Muscle layer of duodenum (tissue), 2 donors: ENCODE measurements at regions not wholly inside any gene's neighbourhood (a gene's known extent, or its start where the extent isn't known, plus 50 kb on each side); places are given as distances from the start of the nearest gene placed in this dataset.

Source experiments
- H3K27ac ChIP-seq: one replicate; pipeline ENCODE4 v1.7.0; 2013; ENCODE audit warnings: mild to moderate bottlenecking, low read length
- H3K27me3 ChIP-seq: one replicate; pipeline ENCODE4 v1.7.0; 2013; ENCODE audit warnings: low read depth, mild to moderate bottlenecking, control low read depth, low read length
- H3K36me3 ChIP-seq, 2 donors: one replicate each; pipeline ENCODE4 v1.7.0; 2013; ENCODE audit warnings: low read length in 2 of 2, control low read depth in 1 of 2, mild to moderate bottlenecking in 1 of 2; ENCODE audit not compliant: insufficient read depth in 2 of 2, control insufficient read depth in 1 of 2
- H3K4me1 ChIP-seq, 2 donors: one replicate each; pipeline ENCODE4 v1.7.0; 2013; ENCODE audit warnings: low read length in 2 of 2, mild to moderate bottlenecking in 2 of 2, control low read depth in 1 of 2, moderate library complexity in 1 of 2; ENCODE audit not compliant: insufficient read depth in 2 of 2, control insufficient read depth in 1 of 2
- H3K4me3 ChIP-seq, 2 donors: one replicate each; pipeline ENCODE4 v1.7.0; 2013; ENCODE audit warnings: low read length in 2 of 2, low read depth in 1 of 2, mild to moderate bottlenecking in 1 of 2
- H3K9me3 ChIP-seq, 2 donors: one replicate each; pipeline ENCODE4 v1.7.0; 2013; ENCODE audit warnings: low read length in 2 of 2, control low read depth in 1 of 2, mild to moderate bottlenecking in 1 of 2; ENCODE audit not compliant: control insufficient read depth in 1 of 2
- donor health status: healthy.

- Histone ChIP-seq H3K4me1 (no peaks in the 10 kb centered on the region), H3K27me3 (no peaks in the 10 kb centered on the region), H3K4me3 (no peak overlapping the region), H3K9me3 (no peaks in the 10 kb centered on the region), H3K27ac (no peak overlapping the region), H3K36me3 (no peaks in the 10 kb centered on the region)
Observed at GRCh38 chr20:61178551-61179071, 73.5 kb upstream of the CDH4 start.

GRCh38 chr20:61184194-61184593, 67.9 kb upstream of the CDH4 start:
- no peaks in the 10 kb centered on the region for H3K27me3 ChIP-seq
- no peak overlapping the region for H3K27ac ChIP-seq

GRCh38 chr20:61185181-61185580, 66.9 kb upstream of the CDH4 start:
- no peaks in the 10 kb centered on the region for H3K4me1 ChIP-seq
- no peak overlapping the region for H3K4me3 ChIP-seq
- H3K27ac ChIP-seq = no peak overlapping the region
- H3K9me3 ChIP-seq = no peaks in the 10 kb centered on the region
- H3K36me3 ChIP-seq = no peaks in the 10 kb centered on the region
- H3K27me3 ChIP-seq = no peaks in the 10 kb centered on the region

More at GRCh38 chr20:61184194-61184593, 67.9 kb upstream of the CDH4 start:
- no peaks in the 10 kb centered on the region for H3K36me3 ChIP-seq
- H3K4me1 ChIP-seq = no peaks in the 10 kb centered on the region
- no peaks in the 10 kb centered on the region for H3K9me3 ChIP-seq
- no peak overlapping the region for H3K4me3 ChIP-seq

- H3K36me3 ChIP-seq = no peaks in the 10 kb centered on the region
- H3K4me1 ChIP-seq = no peaks in the 10 kb centered on the region
- H3K27me3 ChIP-seq = no peaks in the 10 kb centered on the region
- H3K27ac ChIP-seq = no peak overlapping the region
- no peaks in the 10 kb centered on the region for H3K9me3 ChIP-seq
- H3K4me3 ChIP-seq = no peak overlapping the region
Observed at GRCh38 chr20:61185841-61186601, 66.0 kb upstream of the CDH4 start.

- H3K9me3 ChIP-seq = no peaks in the 10 kb centered on the region
- no peak overlapping the region for H3K27ac ChIP-seq
- no peaks in the 10 kb centered on the region for H3K27me3 ChIP-seq
- no peaks in the 10 kb centered on the region for H3K4me1 ChIP-seq
- no peak overlapping the region for H3K4me3 ChIP-seq
- no peaks in the 10 kb centered on the region for H3K36me3 ChIP-seq
Observed at GRCh38 chr20:61186771-61187472, 65.1 kb upstream of the CDH4 start.

GRCh38 chr20:61189534-61189933, 62.5 kb upstream of the CDH4 start:
- no peaks in the 10 kb centered on the region for H3K36me3 ChIP-seq
- no peak overlapping the region for H3K27ac ChIP-seq
- no peak overlapping the region for H3K4me3 ChIP-seq
- no peaks in the 10 kb centered on the region for H3K9me3 ChIP-seq
- no peaks in the 10 kb centered on the region for H3K4me1 ChIP-seq
- H3K27me3 ChIP-seq = no peaks in the 10 kb centered on the region

GRCh38 chr20:61191096-61191495, 61.0 kb upstream of the CDH4 start:
- Histone ChIP-seq H3K36me3 (no peaks in the 10 kb centered on the region), H3K27me3 (no peaks in the 10 kb centered on the region), H3K4me3 (no peak overlapping the region), H3K9me3 (no peaks in the 10 kb centered on the region), H3K27ac (no peak overlapping the region), H3K4me1 (no peaks in the 10 kb centered on the region)

- Histone ChIP-seq H3K27me3 (no peaks in the 10 kb centered on the region), H3K9me3 (no peaks in the 10 kb centered on the region), H3K36me3 (no peaks in the 10 kb centered on the region), H3K4me1 (no peaks in the 10 kb centered on the region), H3K27ac (no peak overlapping the region), H3K4me3 (no peak overlapping the region)
Observed at GRCh38 chr20:61192337-61192950, 59.6 kb upstream of the CDH4 start.

GRCh38 chr20:61193164-61193563, 58.9 kb upstream of the CDH4 start:
- Histone ChIP-seq H3K4me1 (no peaks in the 10 kb centered on the region), H3K27me3 (no peaks in the 10 kb centered on the region), H3K27ac (no peak overlapping the region), H3K36me3 (no peaks in the 10 kb centered on the region), H3K4me3 (no peak overlapping the region), H3K9me3 (no peaks in the 10 kb centered on the region)
